ENCODE measurements at regions not wholly inside any gene's neighbourhood (a gene's known extent, or its start where the extent isn't known, plus 50 kb on each side); places are given as distances from the start of the nearest gene placed in this dataset.

- POLR2A ChIA-PET, result no interaction called here
- H4K20me1 ChIP-seq (ENCODE audit: insufficient read depth, low read length), result no peaks in the 10 kb centered on the region
- intact Hi-C loops (cut with micrococcal nuclease; ENCODE audit: unreplicated experiment) (no loop called here), in situ Hi-C loops (cut with HindIII; ENCODE audit: extremely low pct_ligation_motif_present, low pct_unique_long_range_greater_than_20kb) (no loop called here)
- ATAC-seq, result no peak
- H3K27me3 ChIP-seq (ENCODE audit: control insufficient read depth in 1 of 2, insufficient read depth in 2 of 2, low read length in 2 of 2), result no peaks in the 10 kb centered on the region
- WGBS (ENCODE audit: low lambda C conversion rate), result 0% methylated on average over 3 of the region's 3 CpGs
- H3K4me3 ChIP-seq (replicated peaks in 1 of 3; ENCODE audit: insufficient read depth in 1 of 3, low read depth in 2 of 3, low read length in 3 of 3), result no peak overlapping the region
- H3K36me3 ChIP-seq (replicated peaks in 1 of 2; ENCODE audit: control insufficient read depth in 1 of 2, insufficient read depth in 2 of 2, low read length in 2 of 2), result no peaks in the 10 kb centered on the region
- no TSS peak for BruUV-seq (replicated peaks)
- no peak overlapping the region for H3K27ac ChIP-seq (ENCODE audit: extremely low read length, insufficient read depth, low read length)
- CTCF ChIA-PET (ENCODE audit: low intra/inter-chr PET ratio, low total read pairs), result no interaction called here
- no peak overlapping the region for H2AFZ ChIP-seq (ENCODE audit: low read length)
- no peak for TF ChIP-seq TBL1XR1 (IDR thresholded peaks at IDR 0.05; ENCODE audit: borderline replicate concordance, low read length, partially characterized antibody)
- H3K9ac ChIP-seq (ENCODE audit: insufficient read depth, low read depth, low read length), result no peak overlapping the region
- no peak overlapping the region for H3K4me2 ChIP-seq (ENCODE audit: low read depth, low read length)
- no peaks in the 10 kb centered on the region for H3K79me2 ChIP-seq (ENCODE audit: insufficient read depth, low read length)
- FAIRE-seq, result no peak
- no peak for DNase-seq (ENCODE audit: low spot score)
- no peaks in the 10 kb centered on the region for H3K9me3 ChIP-seq (ENCODE audit: low read length)
- H3K4me1 ChIP-seq (ENCODE audit: insufficient read depth, low read length), result no peaks in the 10 kb centered on the region
Observed at GRCh38 chr18:14948163-14948540, 200.2 kb downstream of the ANKRD30B start.

- no peaks in the 10 kb centered on the region for H3K27me3 ChIP-seq (ENCODE audit: control insufficient read depth in 1 of 2, insufficient read depth in 2 of 2, low read length in 2 of 2)
- BruUV-seq (replicated peaks), result no TSS peak
- H4K20me1 ChIP-seq (ENCODE audit: insufficient read depth, low read length), result no peaks in the 10 kb centered on the region
- H3K9me3 ChIP-seq (ENCODE audit: low read length), result no peaks in the 10 kb centered on the region
- H2AFZ ChIP-seq (ENCODE audit: low read length), result no peak overlapping the region
- H3K4me3 ChIP-seq (replicated peaks in 1 of 3; ENCODE audit: insufficient read depth in 1 of 3, low read depth in 2 of 3, low read length in 3 of 3), result no peak overlapping the region
- ChIA-PET POLR2A (no interaction called here), CTCF (ENCODE audit: low intra/inter-chr PET ratio, low total read pairs) (no interaction called here)
- H3K4me2 ChIP-seq (ENCODE audit: low read depth, low read length), result no peak overlapping the region
- H3K36me3 ChIP-seq (replicated peaks in 1 of 2; ENCODE audit: control insufficient read depth in 1 of 2, insufficient read depth in 2 of 2, low read length in 2 of 2), result no peaks in the 10 kb centered on the region
- no peaks in the 10 kb centered on the region for H3K4me1 ChIP-seq (ENCODE audit: insufficient read depth, low read length)
- ATAC-seq, result no peak
- intact Hi-C loops (cut with micrococcal nuclease; ENCODE audit: unreplicated experiment) (no loop called here), in situ Hi-C loops (cut with HindIII; ENCODE audit: extremely low pct_ligation_motif_present, low pct_unique_long_range_greater_than_20kb) (no loop called here)
- H3K27ac ChIP-seq (ENCODE audit: extremely low read length, insufficient read depth, low read length), result no peak overlapping the region
- 3% methylated on average over 8 of the region's 9 CpGs for WGBS (ENCODE audit: low lambda C conversion rate)
- no peak for DNase-seq (ENCODE audit: low spot score)
- H3K79me2 ChIP-seq (ENCODE audit: insufficient read depth, low read length), result no peaks in the 10 kb centered on the region
- no peak for FAIRE-seq
- H3K9ac ChIP-seq (ENCODE audit: insufficient read depth, low read depth, low read length), result no peak overlapping the region
- TF ChIP-seq NR2F2 (IDR thresholded peaks at IDR 0.05; ENCODE audit: borderline replicate concordance, low read depth) (no peak), PATZ1 (CRISPR knock-in tag; IDR thresholded peaks at IDR 0.05) (no peak), HOMEZ (CRISPR knock-in tag; IDR thresholded peaks at IDR 0.05; ENCODE audit: low read depth) (no peak), RERE (CRISPR knock-in tag; IDR thresholded peaks at IDR 0.05; ENCODE audit: low read depth) (no peak), TOPORS (CRISPR knock-in tag; IDR thresholded peaks at IDR 0.05) (no peak), GTF3A (CRISPR knock-in tag; conservative IDR thresholded peaks at IDR 0.05) (no peak)
Observed at GRCh38 chr18:14949800-14950664, 202.1 kb downstream of the ANKRD30B start.
